KG1 (cell line): ENCODE measurements at regions not wholly inside any gene's neighbourhood (a gene's known extent, or its start where the extent isn't known, plus 50 kb on each side); places are given as distances from the start of the nearest gene placed in this dataset.

Experiments
- DNase-seq: peaks from one replicate; lab custom pipeline; 2025; lab: John Stamatoyannopoulos, UW

GRCh38 chr14:34039428-34040047 lies 88.7 kb upstream of the EGLN3 start:
- no peak for DNase-seq

- no peak for DNase-seq
Measured at GRCh38 chr14:34038358-34039057, 87.6 kb upstream of the EGLN3 start.

GRCh38 chr14:34036319-34036766 lies 85.5 kb upstream of the EGLN3 start:
- DNase-seq: no peak

GRCh38 chr14:34035934-34036250 lies 85.0 kb upstream of the EGLN3 start:
- no peak for DNase-seq

- no peak for DNase-seq
Measured at GRCh38 chr14:34035177-34035933, 84.5 kb upstream of the EGLN3 start.

- DNase-seq: no peak
Measured at GRCh38 chr14:34034447-34035176, 83.7 kb upstream of the EGLN3 start.

- DNase-seq: no peak
Measured at GRCh38 chr14:34032720-34033119, 81.8 kb upstream of the EGLN3 start.

GRCh38 chr14:34030864-34031263 lies 80.0 kb upstream of the EGLN3 start:
- no peak for DNase-seq

- DNase-seq: no peak
Measured at GRCh38 chr14:34029921-34030334, 79.1 kb upstream of the EGLN3 start.

GRCh38 chr14:34027990-34028495 lies 77.2 kb upstream of the EGLN3 start:
- DNase-seq: no peak

- DNase-seq: no peak
Measured at GRCh38 chr14:34027130-34027989, 76.5 kb upstream of the EGLN3 start.

- no peak for DNase-seq
Measured at GRCh38 chr14:34025325-34026017, 74.6 kb upstream of the EGLN3 start.

GRCh38 chr14:34024768-34025144 lies 73.9 kb upstream of the EGLN3 start:
- DNase-seq: no peak

- DNase-seq: no peak
Measured at GRCh38 chr14:34023824-34024767, 73.2 kb upstream of the EGLN3 start.

- no peak for DNase-seq
Measured at GRCh38 chr14:34021096-34021495, 70.2 kb upstream of the EGLN3 start.

GRCh38 chr14:34020014-34020413 lies 69.1 kb upstream of the EGLN3 start:
- DNase-seq: no peak

GRCh38 chr14:34018564-34019244 lies 67.8 kb upstream of the EGLN3 start:
- DNase-seq: no peak

- DNase-seq: no peak
Measured at GRCh38 chr14:34018125-34018524, 67.3 kb upstream of the EGLN3 start.

GRCh38 chr14:34015383-34015782 lies 64.5 kb upstream of the EGLN3 start:
- DNase-seq: no peak
